HG02852 (cell line): ENCODE measurements at regions not wholly inside any gene's neighbourhood (a gene's known extent, or its start where the extent isn't known, plus 50 kb on each side); places are given as distances from the start of the nearest gene placed in this dataset.
A peak's percentile ranks its signal among the peaks of the same experiment; 100 is the strongest.
"Not testable (repeated sequence)": the region's sequence is repeated elsewhere in the genome, so short reads cannot be mapped to it uniquely, and the experiment has no call there.

Source experiments
- ATAC-seq: cut with Tn5 transposase; IDR thresholded peaks from one replicate; pipeline ENCODE4 v1.9.1; 2021; ENCODE audit warnings: mild to moderate bottlenecking, moderate library complexity; ENCODE audit not compliant: unreplicated experiment

GRCh38 chr4:69013933-69014332 lies 62.3 kb upstream of the UGT2A3 start:
- not testable (repeated sequence) for ATAC-seq

- not testable (repeated sequence) for ATAC-seq
Observed at GRCh38 chr4:69017986-69018385, 66.4 kb upstream of the UGT2A3 start.

DNA sequence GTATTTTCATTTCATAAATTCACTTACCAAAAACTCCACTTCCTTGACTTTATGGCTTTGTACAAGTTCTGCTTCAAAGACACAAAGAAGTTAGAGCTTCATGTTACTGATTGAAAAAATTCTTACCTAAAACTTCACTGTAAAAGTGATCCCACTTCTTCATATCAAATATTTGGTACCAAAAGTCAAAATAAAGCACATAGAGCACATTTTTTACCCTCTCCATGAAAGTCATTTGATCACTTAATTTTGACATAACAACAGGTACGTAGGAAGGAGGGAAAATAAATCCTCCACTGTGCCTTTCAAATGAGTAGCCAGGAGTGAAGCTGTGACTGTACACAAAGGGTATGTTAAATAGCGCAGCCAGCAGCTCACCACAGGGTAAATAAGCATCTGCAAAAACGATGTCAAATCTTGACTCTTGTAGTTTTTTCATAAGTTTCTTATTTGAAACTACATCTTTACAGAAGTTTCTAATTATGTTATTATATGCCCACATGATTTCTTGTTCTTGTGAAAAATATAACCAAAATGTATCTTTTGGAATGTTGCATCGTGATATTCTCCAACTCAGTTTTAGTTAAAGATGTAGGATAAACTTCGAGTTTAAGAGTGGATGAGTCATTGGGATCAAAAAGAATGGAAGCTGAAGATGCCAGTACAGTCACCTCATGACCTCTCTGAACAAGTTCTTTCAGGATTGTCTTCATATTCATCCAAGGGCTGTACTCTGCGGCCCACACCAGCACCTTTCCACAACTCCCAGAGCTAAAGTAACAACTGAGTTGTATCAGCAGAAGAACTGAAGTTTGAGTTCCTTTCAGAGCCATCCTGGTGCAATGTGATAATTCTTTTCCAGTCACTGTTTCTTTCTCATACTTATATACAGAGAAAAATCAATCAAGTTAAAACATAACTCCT lies 68.2 kb upstream of the UGT2A3 start:
- not testable (repeated sequence) for ATAC-seq

GRCh38 chr4:69020462-69020807 lies 68.8 kb upstream of the UGT2A3 start:
- ATAC-seq: not testable (repeated sequence)

DNA sequence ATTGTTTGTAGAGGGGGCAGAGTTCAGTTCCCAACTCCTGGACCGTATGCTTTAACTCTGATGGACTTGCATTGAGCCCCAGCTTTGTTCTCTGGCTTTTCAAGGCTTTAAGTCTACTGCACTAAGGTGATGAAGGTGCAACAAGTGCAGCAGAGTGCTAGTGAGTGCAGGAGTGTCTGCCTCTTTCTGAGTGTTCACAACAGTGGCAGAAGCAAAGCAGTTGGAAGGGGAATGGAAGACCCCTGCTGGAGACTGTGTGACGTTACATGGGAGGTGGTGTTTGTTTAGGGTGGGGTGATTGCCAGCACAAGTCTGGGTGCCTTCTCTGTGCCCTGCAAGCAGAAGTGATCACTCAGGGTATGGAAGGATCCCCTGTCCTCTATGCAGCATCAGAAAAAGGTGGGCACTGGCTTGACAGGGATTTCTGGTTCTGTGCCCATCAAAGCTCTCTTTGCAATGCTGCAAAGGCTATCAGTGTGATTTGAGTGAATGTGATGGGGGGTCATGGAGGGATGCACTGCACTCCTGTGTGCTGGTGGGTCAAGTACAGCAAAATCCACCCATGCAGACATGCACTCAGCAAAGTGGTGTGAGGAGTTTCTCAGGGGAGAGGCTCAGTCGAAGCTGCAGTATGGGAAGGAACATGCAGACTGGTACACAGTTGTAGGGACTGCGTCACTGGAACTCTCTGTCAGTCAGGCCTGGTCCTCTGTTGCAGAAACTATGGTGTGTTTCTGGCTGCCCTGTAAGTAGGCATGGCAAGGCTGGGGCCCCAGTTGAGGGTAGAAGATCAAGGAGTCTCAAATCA lies 70.9 kb upstream of the UGT2B7 start:
- ATAC-seq: peak; percentile 84

DNA sequence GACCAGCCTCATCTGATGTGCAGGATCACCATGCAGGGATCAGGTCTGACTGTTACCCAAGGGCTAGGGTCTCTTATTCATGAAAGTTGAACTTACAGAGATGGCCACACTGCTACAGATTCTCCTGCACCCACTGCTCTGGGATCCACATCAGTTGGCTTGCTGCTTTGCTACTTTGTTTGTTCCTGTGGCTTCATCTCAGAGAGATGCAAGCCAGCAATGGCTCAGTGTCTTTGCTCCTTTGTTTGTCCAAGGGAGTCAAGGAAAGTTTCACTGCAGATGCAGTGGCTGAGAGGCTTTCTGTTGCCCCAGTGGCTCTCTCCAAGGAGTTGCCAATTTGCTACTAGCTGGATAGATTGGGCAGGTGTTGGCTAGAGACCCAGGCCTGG lies 70.3 kb upstream of the UGT2B7 start:
- no peak for ATAC-seq

DNA sequence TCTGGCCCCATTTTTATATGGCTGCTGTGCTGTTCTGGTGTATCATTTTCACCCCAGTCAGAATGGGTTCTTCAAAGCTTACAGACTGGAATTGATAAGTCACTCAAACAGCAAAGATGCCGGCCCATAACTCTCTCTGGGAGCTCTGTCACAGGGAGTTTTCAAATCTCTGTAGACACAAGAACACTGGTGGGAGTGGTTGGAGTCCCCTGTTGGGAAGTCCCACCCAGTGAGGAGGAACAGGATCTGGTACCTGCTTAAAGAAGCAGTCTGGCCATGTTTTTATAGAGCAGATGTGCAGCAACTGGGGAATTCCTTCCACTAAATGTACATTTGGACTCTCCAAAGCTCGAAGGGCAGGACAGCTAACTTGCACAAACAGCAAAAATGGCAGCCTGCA lies 69.3 kb upstream of the UGT2B7 start:
- ATAC-seq: peak; percentile 58

DNA sequence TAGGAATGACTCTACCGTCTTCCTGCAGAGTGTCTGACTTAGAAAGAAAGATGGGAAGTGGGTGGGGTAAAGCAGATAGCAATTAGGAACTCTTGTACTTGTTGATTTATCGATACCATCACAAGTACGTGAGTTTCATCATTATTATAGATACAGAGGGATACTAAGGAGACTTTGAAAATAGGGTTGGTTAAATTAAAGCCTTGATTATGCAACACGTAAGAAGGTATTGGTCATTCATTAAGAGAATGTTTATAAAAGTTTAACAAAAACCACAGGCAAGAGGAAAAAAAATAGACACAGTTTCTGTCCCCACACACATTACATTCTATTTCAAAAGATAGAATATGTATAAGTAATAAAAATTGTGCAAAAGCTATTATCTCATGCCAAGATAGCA lies 65.9 kb upstream of the UGT2B7 start:
- no peak for ATAC-seq

GRCh38 chr4:69032847-69033638 lies 63.2 kb upstream of the UGT2B7 start:
- no peak for ATAC-seq

DNA sequence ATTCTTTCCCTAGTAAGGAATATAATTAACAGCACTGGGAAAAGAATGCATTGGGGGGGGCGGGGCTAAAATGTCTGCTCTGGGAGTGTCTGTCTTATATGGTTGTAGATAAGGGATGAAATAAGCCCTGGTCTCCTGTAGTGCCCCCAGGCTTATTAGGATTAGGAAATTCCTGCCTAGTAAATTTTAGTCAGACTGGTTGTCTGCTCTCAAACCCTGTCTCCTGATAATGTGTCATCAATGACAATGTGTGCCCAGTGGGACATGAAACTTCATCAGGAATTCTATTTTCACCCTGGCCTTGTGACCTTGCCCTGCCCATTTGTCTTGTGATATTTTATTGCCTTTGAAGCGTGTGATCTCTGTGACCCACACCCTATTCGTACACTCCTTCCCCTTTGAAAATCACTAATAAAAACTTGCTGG lies 61.9 kb upstream of the UGT2B7 start:
- ATAC-seq: not testable (repeated sequence)

DNA sequence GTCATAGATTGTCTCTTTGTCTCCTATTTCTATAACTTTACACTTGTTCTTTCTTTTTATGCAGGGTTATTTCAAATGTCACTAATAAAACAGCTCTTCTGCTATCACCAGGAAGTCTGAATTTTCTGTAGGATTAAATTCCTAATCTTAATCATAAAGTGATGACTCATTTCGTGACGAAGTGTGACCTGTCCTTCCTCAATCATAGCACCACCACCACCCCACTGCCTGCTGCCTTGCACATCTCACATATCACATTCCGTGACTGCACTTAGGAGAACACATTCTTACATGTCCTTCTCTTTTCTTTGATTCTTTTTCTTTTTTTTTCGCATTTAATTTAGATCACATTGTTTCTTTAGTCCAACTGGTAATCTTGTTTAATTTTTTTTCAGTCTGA lies 57.7 kb upstream of the UGT2B7 start:
- ATAC-seq: no peak

GRCh38 chr4:69039071-69039470 lies 57.2 kb upstream of the UGT2B7 start:
- ATAC-seq: no peak

- ATAC-seq: no peak
Observed at GRCh38 chr4:69044247-69044646, 52.0 kb upstream of the UGT2B7 start.
